HEK293T (cell line): ENCODE measurements at regions not wholly inside any gene's neighbourhood (a gene's known extent, or its start where the extent isn't known, plus 50 kb on each side); places are given as distances from the start of the nearest gene placed in this dataset.

Source experiments
- ELF4 ChIP-seq: fragments of 450-650 bp; IDR thresholded peaks from 2 replicates; pipeline ENCODE4 v1.6.1; 2017; ENCODE audit warnings: antibody characterized with exemption
- FOXM1 ChIP-seq: fragments of 450-650 bp; IDR thresholded peaks from 2 replicates; pipeline ENCODE4 v1.6.1; 2017; ENCODE audit warnings: mild to moderate bottlenecking, borderline replicate concordance
- HDGF ChIP-seq: fragments of 450-650 bp; IDR thresholded peaks from 2 replicates; pipeline ENCODE4 v1.6.1; 2017; ENCODE audit warnings: antibody characterized with exemption, borderline replicate concordance
- SP1 ChIP-seq: fragments of 450-650 bp; IDR thresholded peaks from 2 replicates; pipeline ENCODE4 v1.6.1; 2017
- SUZ12 ChIP-seq: fragments of 450-650 bp; IDR thresholded peaks from 2 replicates; pipeline ENCODE4 v1.6.1; 2016; ENCODE audit warnings: mild to moderate bottlenecking
- TARDBP ChIP-seq: fragments of 450-650 bp; IDR thresholded peaks from 2 replicates; pipeline ENCODE4 v1.6.1; 2016
- ZNF384 ChIP-seq: fragments of 450-650 bp; IDR thresholded peaks from 2 replicates; pipeline ENCODE4 v1.6.1; 2016

GRCh38 chr20:57879437-57879778 is 169.6 kb upstream of the PMEPA1 start:
- TF ChIP-seq TARDBP (no peak), FOXM1 (no peak), SP1 (no peak), HDGF (no peak), SUZ12 (no peak), ZNF384 (no peak), ELF4 (no peak)
